HG02678 (cell line): ENCODE measurements at regions not wholly inside any gene's neighbourhood (a gene's known extent, or its start where the extent isn't known, plus 50 kb on each side); places are given as distances from the start of the nearest gene placed in this dataset.
"Not testable (repeated sequence)": the region's sequence is repeated elsewhere in the genome, so short reads cannot be mapped to it uniquely, and the experiment has no call there.

Experiments used
- ATAC-seq: cut with Tn5 transposase; IDR thresholded peaks from one replicate; pipeline ENCODE4 v1.9.1; 2021; ENCODE audit warnings: mild to moderate bottlenecking, moderate library complexity; ENCODE audit not compliant: unreplicated experiment

GRCh38 chr13:50129706-50130122 lies 114.5 kb downstream of the KCNRG start:
- no peak for ATAC-seq

- no peak for ATAC-seq
Measured at GRCh38 chr13:50130123-50130946, 115.1 kb downstream of the KCNRG start.

DNA sequence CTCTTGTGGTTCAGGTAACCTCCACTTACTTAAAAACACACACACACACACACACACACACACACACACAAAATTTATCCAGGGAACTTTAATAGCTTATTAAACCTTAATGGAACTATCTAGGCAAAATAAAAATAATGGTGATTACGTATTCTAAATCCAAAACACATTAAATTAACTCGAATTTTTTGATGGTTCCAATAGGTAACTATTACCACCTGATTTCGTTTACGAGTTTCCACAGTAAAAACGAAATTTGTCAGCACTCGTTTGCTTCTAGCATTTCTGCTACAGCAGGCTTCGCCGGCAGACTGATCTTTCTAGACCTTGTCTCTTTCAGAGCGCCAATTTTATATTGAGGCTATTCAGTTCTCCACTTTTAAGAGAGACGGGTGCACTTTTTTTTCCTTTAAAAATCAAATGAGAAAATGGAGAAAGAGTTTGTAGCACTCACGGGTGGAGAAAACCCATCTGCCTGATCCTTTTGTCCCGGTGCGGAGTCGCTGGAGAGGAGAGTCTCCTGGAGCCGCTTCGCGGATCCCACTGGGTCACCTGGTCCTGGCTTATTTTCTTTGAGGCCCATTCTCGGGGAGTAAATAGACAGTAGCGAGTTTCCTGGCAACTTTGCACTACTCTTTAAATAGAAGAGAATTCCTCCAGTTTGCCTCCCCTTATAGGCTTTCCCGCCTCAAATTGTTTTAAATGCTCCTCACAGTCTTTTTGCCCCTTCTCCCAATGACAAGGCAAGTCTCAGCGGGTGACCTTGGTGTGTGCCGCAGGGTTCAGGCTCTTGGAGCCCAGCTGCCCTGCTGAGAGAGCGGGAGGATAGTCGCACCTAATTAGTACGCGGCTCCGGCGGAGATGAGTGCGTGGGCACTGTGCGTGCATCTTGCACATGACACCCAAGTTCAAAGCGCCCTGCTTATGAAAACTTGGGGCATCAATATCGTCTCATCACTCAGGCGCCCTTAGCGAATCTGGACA lies 117.0 kb downstream of the KCNRG start:
- no peak for ATAC-seq

DNA sequence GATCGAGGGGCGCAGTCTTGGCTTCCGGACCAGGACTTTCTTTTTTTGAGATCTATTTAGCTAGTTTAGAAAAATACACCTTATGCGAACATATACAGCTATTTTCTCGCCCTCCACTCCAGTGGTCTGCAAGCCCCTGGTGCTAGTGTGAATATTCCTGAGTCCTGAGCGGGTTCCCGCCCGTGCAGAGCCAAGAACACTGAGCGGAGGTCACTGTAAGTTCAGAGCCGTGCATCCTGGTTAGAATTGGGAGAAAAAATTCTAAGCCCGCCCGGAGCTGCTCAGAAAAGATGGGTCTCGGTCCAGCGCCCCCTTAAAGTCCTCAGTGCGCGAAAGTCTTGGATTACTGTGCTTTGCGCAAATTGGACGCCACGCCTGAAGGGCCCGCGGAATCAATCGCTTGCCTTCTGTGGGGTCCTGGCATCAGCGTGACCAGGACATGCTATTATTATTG lies 117.7 kb downstream of the KCNRG start:
- ATAC-seq = no peak

DNA sequence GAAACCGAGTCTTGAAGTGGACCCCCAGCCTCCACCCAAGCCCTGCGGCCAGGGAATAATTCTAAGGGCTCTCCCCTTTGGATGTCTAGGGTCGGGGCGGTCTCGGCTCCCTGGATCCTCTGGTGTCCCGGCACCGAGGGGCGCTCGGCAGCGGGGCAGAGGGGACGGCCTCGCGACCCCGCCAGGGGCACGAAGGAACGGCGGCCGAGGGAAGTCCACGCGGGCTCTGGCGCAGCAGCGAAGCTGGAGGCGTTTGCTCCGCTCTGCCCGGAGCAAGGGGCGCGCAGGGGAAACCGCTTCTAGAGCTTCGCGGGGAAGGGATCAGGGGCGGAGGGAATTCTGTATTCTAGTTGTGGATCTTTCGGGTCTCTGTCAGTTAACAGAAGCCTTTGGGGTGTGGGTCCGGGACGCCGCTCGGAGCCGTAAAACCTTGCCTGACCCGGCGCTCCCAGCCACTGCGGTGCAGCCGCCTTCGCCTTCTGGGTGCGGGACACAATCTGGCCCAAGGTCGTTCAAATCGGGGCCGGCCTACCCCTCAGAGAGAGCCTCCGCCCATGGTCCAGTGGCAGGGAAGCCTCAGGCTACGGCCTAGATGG lies 118.2 kb downstream of the KCNRG start:
- ATAC-seq = no peak

GRCh38 chr13:50136226-50136625 lies 121.0 kb downstream of the KCNRG start:
- no peak for ATAC-seq

DNA sequence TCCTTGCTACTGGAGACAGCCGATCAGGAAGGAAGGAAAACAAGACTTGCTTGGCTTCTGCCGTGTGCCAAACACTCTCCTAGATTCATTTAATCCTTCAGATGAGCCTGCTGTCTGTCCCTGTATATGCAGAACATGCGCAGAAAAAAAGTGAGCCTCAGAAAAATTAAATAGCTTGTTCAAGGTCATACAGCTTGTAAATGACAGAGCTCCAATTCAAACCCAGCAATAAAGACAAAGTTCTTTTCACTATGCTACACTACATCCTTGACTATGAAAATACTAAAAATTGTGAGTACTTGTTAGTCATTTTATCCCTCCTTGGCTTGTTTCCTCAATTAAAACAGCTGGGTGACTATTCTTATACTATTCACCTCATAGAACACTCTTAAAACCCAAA lies 121.4 kb downstream of the KCNRG start:
- ATAC-seq = no peak

DNA sequence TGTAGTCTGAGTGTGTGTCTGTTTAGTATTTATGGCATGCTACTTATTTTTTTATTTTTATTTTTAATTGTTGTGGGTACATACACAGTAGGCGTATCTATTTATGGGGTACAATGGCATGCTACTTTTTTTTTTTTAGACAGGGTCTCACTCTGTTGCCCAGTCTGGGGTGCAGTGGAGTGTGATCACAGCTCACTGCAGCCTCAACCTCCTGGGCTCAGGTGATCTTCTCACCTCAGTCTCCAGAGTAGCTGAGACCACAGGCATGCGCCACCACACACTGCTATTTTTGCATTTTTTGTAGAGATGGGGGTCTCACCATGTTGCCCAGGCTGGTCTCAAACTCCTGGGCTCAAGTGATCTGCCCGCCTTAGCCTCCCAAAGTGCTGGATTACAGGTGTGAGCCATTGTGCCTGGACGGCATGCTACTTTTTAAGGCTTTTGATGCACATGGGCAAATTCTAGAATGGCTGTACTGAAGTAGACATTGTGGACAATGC lies 124.2 kb downstream of the KCNRG start:
- ATAC-seq = not testable (repeated sequence)

GRCh38 chr13:50140153-50140552 lies 124.9 kb downstream of the KCNRG start:
- no peak for ATAC-seq

DNA sequence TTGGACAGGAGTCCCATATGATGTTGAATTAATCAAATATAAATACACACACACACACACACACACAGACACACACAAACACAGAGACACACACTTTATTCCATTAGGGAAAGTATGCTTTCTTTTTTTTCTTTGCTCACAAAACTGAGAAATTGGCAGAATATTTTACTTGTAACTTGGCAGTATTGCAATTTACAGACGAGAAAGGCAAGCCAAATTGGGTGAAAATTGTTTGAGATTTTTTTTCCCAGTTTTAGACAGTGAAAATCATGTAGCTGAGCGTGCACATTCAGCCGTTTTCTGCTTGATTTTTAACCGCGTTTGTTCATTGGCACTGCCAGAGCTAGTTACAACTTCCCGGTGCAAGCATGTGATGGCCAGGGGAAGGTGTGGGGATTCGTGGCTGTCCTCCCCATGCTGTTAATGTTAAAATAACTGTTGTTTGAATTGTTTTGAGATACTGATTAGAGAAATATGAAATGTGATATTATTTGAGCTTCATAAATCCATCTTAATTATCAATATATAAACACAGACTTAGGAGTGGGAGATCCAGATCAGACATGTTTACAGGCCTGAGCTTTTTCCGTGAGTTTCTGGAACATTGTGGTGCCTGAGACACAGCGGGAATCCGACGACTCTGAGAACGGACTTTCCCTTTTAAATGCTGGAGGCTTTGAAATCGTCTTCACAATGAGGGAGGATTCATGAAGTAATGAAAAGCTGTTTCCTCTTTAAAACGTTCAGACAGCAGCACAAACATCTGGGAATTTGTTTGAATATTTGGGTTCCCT lies 125.5 kb downstream of the KCNRG start:
- ATAC-seq = no peak

DNA sequence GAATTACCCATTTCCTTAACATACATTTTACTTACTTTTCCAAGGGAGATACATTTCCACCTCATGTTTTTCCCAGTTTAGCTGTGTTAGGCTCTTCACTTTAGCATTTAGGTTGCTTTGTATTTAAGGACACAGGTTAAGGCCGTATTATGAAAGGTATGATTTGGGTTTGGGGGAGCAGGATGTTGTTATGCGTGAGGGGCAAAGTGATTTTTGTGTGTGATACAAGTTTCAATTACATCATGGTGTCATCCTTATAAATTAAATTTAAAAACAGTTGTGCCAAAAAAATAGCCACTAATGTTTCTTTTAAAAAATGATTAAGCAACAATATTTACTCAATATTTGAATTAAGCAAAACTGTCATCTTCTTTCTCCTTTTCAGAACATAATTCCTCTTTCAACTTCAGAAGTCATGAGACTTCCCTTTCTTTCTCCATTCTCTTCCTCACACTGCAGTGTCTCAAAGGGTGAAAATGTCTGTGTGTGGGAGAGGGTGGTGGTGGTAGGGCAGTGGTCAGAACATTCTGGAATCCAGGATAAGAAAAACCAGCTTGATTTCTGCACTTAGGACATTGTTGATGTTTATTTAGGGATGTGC lies 126.2 kb downstream of the KCNRG start:
- ATAC-seq = no peak

DNA sequence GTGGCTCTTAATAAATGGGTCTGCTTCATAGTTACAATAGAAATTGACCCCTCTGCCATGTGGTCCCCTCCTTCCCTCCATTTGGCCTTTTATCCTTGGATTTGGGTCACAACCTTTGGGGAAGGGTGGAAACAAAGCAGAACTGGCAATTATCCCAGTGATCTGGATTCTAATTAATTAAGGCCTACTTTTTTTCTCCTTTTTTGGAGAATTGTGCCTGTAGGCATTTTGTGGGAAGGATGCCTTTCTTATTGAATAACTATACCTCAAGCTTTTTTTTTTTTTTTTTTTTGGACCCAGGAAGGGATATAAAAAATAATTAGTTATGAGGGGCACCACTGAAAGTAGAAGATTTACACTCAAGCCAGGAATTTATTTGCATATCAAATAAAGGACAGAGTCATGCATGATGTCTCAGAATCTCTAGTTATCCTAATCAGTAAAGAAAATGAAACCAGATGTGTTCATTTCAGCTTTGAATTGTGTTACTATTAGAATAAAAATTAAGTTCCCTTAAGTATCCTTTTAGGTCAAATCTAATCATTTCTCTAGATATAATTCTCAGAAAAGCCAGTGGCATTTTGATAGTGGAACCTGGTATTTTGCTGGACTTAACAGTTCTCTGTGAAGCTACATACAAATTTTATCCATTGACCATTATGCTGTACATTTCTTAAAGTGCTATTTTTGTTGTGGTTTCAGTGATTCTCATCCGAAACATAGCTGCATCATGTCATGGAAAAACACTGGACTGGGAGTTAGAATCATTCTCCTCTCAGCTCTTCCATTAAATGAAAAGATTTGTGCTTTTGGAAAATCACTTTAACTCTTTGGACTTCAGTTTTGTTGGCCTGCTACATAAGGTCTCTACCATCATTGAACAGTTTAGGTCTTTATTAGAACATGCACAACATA lies 129.3 kb downstream of the KCNRG start:
- no peak for ATAC-seq

- no peak for ATAC-seq
Measured at GRCh38 chr13:50149214-50149613, 134.0 kb downstream of the KCNRG start.

DNA sequence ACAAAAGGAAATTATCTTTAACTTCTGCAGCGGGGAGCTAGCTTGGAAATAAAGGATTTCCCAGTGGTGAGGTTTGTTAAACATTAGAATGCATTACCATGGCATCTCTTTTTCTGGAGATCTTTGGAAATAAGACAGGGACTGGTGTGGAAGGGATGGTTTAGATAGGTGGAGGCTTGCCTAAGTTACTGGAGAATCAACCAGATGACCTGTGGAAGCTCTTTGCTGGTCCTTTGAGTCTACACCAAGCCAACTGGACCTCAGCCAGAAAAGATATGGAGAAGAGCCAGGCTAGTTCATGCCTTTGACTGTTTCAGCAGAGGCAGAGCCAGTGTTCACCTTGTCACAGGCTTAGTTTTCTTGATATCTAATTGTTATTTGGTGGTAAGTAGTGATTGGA lies 134.7 kb downstream of the KCNRG start:
- no peak for ATAC-seq

GRCh38 chr13:50152224-50152623 lies 137.0 kb downstream of the KCNRG start:
- ATAC-seq = no peak

DNA sequence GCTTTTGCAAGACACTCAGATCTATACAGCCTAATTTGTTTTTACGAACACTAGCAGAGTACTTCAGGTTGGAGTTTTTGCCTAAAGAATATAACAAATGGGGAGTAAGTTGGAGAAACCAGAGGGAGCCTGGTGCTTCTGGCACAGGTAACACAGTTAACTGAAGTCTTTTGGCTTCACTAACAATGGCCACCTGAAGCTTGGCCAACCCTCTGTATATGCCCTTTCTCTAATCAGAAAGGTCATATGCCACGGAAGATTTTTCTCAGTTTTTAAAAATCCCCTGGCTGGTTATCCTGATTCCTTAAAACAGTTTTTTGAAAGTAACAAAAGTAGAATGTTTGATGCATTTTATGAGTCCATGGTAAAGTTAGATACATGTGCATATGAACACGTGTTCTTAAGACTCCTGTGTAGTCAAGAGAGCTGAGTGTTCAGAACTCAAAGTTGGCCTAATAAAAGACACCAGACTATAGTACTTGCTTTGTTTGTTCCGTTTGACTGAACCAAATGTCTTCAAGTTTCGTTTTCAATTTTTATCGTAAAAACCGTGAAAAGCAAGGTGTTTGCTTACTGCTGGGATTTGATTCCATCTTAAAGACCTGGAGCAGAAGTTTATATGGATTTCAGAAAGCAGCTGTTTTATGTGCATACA lies 137.5 kb downstream of the KCNRG start:
- ATAC-seq = peak; percentile 54

GRCh38 chr13:50153401-50153800 lies 138.2 kb downstream of the KCNRG start:
- ATAC-seq = no peak

- no peak for ATAC-seq
Measured at GRCh38 chr13:50153876-50154275, 138.6 kb downstream of the KCNRG start.
